GM19351 (cell line): ENCODE measurements at regions not wholly inside any gene's neighbourhood (a gene's known extent, or its start where the extent isn't known, plus 50 kb on each side); places are given as distances from the start of the nearest gene placed in this dataset.

Experiments used
- ATAC-seq: cut with Tn5 transposase; IDR thresholded peaks from one replicate; pipeline ENCODE4 v1.9.1; 2021; ENCODE audit warnings: mild to moderate bottlenecking, moderate library complexity; ENCODE audit not compliant: unreplicated experiment

- no peak for ATAC-seq
Observed at GRCh38 chr3:8189051-8189450, 312.6 kb upstream of the LMCD1 start.

- ATAC-seq, result no peak
Observed at GRCh38 chr3:8191406-8191805, 310.2 kb upstream of the LMCD1 start.

DNA sequence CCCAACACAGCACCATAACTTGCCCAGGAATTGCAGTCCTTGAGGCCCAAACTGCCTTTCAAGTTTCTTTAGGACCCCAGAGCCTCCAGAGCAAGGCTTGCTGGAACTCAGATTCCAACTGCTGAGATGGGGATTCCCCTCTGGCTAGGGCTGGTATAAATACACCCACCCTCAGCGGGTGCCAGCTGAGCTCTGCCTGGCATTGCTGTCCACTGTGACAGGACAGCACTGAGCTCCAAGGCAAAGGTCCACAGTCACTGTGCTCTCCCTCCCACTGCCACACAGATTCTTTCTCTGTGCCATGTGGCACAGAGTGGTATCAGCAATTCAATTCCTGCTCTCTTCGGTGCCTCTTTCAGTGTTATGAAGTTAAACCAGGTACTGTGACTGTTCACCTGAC lies 304.2 kb upstream of the LMCD1 start:
- ATAC-seq, result no peak

GRCh38 chr3:8198605-8199004 lies 303.0 kb upstream of the LMCD1 start:
- no peak for ATAC-seq

GRCh38 chr3:8200996-8201395 lies 300.6 kb upstream of the LMCD1 start:
- no peak for ATAC-seq

DNA sequence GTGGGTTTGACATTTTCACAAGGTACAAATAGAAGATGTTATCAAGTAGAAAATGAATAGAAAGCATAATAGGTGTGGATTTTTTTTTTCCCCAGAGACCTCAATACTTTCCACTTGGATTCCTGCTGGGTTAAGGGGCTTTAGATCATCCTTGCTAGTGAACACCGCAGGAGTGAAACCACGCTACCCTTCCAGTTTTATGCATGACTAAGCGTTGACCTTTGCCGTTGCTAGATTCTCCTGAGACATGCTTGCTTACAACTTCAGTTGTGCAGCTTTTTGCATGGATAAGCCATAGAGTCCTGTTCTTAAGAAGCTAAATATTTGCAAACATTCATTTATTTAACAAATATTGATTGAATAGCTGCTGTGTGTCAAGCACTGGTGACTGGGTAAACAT lies 299.7 kb upstream of the LMCD1 start:
- no peak for ATAC-seq

DNA sequence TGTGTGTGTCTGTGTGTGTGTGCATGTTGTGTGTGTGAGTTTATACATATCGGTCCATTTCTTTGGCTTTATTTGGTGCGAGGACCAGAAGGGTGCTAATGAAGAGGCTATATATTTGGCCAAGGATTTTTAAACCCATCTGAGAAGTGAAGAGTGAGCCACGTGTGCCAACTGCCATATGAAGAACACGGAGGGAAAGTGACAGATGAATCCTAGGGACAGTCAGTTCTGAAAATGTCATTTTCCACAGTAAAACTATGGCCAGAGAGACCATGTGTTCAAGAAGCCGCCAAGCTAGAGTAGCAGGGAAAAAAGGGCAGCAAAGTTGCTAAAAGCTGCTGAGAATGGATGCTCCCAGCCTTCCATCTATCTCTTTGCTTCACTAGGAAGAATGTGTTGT lies 297.3 kb upstream of the LMCD1 start:
- ATAC-seq, result no peak

DNA sequence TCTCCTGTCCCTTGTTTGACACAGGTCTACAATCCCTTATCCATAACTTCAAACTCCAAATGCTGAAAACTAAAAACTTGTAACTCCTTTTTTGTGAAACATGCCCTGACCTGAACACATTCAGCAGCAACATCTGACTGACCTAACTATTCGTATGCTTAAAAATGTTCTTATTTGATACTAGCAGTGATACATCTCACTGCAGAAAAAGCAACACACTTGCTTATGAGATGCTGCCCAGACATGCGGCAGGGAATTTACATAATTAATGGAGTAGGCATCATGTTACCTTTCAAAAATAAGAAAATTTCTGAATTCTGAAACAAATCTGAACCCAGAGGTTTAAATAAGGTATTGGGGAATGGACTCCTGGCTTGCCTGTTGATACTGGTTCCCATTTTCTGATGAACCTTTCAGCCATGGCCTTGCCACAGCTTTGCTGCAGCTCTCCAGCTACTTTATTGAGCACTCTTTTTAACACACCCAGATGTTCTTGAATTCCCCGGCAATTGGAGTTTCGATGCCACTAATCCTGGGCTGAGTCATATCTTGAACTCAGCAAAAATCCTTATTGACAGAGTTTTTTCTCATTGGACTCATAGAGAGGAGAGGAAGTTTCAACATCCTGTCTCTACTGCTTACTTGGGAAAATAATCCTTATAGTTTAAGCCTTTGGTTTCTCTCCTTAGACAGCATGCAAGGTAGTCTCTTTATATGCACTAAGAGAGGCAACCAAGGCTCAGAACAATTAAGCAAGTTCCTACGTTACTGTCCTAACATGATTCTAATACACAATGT lies 296.6 kb upstream of the LMCD1 start:
- ATAC-seq, result no peak

GRCh38 chr3:8205881-8206280 lies 295.7 kb upstream of the LMCD1 start:
- ATAC-seq, result no peak

DNA sequence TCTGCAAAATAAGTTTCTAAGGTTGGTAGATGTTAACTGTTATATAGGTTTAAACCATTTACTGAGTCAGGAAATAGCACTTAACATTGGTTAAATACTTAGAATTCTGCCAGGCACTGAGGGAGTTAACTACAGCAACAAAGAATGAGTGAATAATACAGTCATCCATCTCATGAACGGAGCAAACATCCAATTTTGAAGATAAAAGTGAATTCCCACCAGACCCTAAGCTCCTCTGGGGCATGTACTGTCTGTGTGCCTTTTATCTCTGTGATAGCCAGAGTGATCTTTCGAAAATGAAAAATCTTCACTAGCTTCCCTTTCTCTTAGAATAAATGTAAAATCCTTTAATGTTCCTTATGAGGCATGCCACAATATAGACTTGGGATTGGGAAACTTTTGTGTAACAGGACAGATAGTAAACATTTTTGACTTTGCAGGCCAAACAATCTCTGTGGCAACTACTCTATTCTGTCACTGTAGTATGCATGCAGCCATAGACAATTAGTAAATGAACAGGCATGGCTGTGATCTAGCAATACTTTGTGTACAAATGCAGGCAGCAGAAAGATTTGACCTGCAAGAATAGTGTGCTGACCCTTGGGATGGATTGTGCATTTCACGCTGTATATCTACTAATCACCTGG lies 294.5 kb upstream of the LMCD1 start:
- ATAC-seq, result no peak

GRCh38 chr3:8210882-8211341 lies 290.7 kb upstream of the LMCD1 start:
- no peak for ATAC-seq

DNA sequence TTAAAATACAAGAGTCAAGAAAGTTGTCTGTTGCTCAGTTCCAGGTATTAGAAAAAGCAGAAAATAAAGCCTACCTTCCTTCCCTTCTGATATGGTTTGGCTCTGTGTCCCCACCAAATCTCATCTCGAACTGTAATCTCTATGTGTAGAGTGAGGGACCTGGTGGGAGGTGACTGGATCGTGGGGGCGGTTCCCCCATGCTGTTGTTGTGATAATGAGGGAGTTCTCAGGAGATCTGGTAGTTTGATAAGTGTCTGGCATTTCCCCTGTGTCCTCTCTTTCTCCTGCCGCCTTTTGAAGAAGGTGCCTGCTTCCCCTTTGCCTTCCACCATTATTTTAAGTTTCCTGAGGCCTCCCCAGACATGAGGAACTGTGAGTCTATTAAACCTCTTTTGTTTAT lies 288.8 kb upstream of the LMCD1 start:
- no peak for ATAC-seq

DNA sequence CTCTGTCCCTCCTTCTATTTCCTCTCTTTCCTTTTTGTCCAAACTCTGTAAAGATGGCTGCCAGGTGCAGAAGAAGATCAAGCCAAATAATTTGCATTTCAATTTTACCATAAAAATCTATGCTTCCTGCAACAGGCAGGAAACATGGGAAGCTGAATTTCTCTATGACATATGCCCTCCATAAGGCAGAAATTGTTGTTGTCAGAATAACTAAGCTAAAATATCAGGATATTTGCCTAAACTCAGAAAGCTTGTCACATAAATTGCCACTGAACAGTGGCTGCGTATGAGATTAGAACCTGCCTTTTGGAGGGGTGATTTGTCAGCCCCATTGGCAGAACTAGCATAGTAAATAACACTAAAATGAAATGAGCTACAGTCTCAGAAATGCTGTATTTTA lies 288.3 kb upstream of the LMCD1 start:
- no peak for ATAC-seq

GRCh38 chr3:8215821-8216220 lies 285.8 kb upstream of the LMCD1 start:
- no peak for ATAC-seq

- no peak for ATAC-seq
Observed at GRCh38 chr3:8218353-8218940, 283.2 kb upstream of the LMCD1 start.

DNA sequence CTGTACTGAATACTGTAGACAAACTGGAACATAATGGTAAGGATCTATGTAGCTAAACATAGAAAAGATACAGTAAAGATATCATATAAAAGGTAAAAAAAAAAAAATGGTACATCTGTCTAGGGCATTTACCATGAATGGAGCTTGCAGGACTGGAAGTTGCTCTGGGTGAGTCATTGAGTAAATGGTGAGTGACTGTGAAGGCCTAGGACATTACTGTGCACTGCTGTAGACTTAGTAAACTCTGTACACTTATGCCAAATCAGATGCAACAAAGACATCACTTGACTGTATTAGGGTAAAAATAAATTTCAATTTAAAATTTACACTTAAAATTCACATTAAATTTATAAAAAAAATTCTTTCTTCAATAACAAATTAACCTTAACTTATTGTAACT lies 281.3 kb upstream of the LMCD1 start:
- ATAC-seq, result no peak

DNA sequence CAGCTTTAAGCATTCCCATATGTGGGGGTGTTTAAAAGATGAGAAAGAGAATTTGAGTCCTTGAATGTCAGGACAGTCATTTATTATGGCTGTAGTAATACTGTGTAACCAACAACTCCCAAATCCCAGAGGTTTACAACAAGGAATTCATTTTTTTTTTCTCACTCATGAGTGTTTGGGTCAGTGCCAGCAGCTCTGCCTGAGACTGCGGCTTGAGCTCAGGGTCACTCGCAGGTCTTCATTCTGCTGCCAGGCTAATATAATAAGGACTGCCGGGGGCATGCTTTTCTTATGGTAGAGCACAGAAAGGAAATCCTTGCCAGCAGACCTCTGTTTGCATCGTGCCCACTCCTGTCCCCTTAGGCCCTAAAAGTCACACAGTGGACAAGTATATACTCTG lies 277.9 kb upstream of the LMCD1 start:
- no peak for ATAC-seq

- ATAC-seq, result no peak
Observed at GRCh38 chr3:8224941-8225340, 276.7 kb upstream of the LMCD1 start.

GRCh38 chr3:8233938-8234337 lies 267.7 kb upstream of the LMCD1 start:
- ATAC-seq, result no peak

GRCh38 chr3:8236264-8236663 lies 265.4 kb upstream of the LMCD1 start:
- ATAC-seq, result no peak

- ATAC-seq, result no peak
Observed at GRCh38 chr3:8237893-8238292, 263.7 kb upstream of the LMCD1 start.

DNA sequence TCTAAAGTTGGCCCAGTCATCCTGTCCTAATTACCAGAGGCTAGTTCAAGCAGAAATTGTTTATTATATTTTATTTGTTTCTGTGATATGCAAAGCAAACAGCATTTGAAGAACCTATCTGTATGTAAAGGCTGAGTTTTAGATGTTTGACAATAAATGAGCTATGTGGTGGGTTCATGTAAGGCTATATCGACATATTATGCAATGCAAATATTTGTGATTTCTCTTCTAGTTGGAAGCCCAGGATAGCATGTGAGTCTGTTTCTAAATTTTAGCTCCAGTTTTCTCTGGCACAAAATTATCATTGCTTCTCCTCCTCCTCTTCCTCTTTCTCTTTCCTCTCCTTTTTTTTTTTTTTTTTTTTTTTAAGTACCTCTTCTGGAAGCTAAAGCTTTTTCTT lies 263.2 kb upstream of the LMCD1 start:
- ATAC-seq, result no peak
